Endodermal cell (in vitro differentiated cells): ENCODE measurements at regions not wholly inside any gene's neighbourhood (a gene's known extent, or its start where the extent isn't known, plus 50 kb on each side); places are given as distances from the start of the nearest gene placed in this dataset.

Experiments used
- DNase-seq: peaks from one replicate; pipeline ENCODE4 v3.0.0-alpha.2; 2017
- H3K27ac ChIP-seq: 2 replicates; pipeline ENCODE4 v1.5.1; 2013; ENCODE audit warnings: mild to moderate bottlenecking, low read depth, low read length, moderate library complexity
- H3K27me3 ChIP-seq: 2 replicates; pipeline ENCODE4 v1.6.1; 2013; ENCODE audit warnings: mild to moderate bottlenecking, low read length, moderate library complexity; ENCODE audit not compliant: insufficient read depth, control insufficient read depth, poor library complexity, severe bottlenecking
- H3K36me3 ChIP-seq: 2 replicates; pipeline ENCODE4 v1.7.0; 2013; ENCODE audit warnings: mild to moderate bottlenecking, low read length, moderate library complexity; ENCODE audit not compliant: control insufficient read depth, insufficient read depth
- H3K4me1 ChIP-seq: one replicate; pipeline ENCODE4 v1.7.0; 2013; ENCODE audit warnings: low read length; ENCODE audit not compliant: control insufficient read depth, insufficient read depth
- H3K4me3 ChIP-seq: 2 replicates; pipeline ENCODE4 v1.5.1; 2013; ENCODE audit warnings: mild to moderate bottlenecking, low read length, moderate library complexity
- H3K9ac ChIP-seq: 2 replicates; pipeline ENCODE4 v1.6.1; 2013; ENCODE audit warnings: mild to moderate bottlenecking, low read length, moderate library complexity; ENCODE audit not compliant: poor library complexity, severe bottlenecking; ENCODE audit errors: extremely low read depth
- H3K9me3 ChIP-seq: 2 replicates; pipeline ENCODE4 v1.6.1; 2013; ENCODE audit warnings: mild to moderate bottlenecking, low read length, moderate library complexity; ENCODE audit not compliant: control insufficient read depth
- H3K27ac Mint-ChIP-seq: 2 replicates; pipeline ENCODE4 v1.8.0; 2020; ENCODE audit warnings: mixed read lengths
- H3K27me3 Mint-ChIP-seq: 2 replicates; pipeline ENCODE4 v1.8.0; 2021; ENCODE audit warnings: mild to moderate bottlenecking, mixed read lengths; ENCODE audit not compliant: insufficient read depth
- H3K36me3 Mint-ChIP-seq: 2 replicates; pipeline ENCODE4 v1.8.0; 2020; ENCODE audit warnings: low read depth, mixed read lengths
- H3K4me1 Mint-ChIP-seq: 2 replicates; pipeline ENCODE4 v1.8.0; 2020; ENCODE audit warnings: mixed read lengths
- H3K4me3 Mint-ChIP-seq: 2 replicates; pipeline ENCODE4 v1.8.0; 2020; ENCODE audit warnings: mild to moderate bottlenecking, moderate library complexity, mixed read lengths
- H3K9me3 Mint-ChIP-seq: 2 replicates; pipeline ENCODE4 v1.8.0; 2020; ENCODE audit warnings: mild to moderate bottlenecking, mixed read lengths
- CTCF ChIP-seq: fragments of 200-600 bp; sonication (generic); conservative IDR thresholded peaks from 2 replicates; pipeline ENCODE4 v1.5.0; 2021; ENCODE audit warnings: antibody characterized with exemption, mild to moderate bottlenecking
- WGBS, 2 experiments: methylation state at CpG; one replicate each; pipeline versions ENCODE4 v1.1.5 to v1.1.7; 2013; ENCODE audit warnings: missing lambda C conversion rate in 2 of 2, mixed read lengths in 1 of 2; ENCODE audit not compliant: insufficient coverage in 1 of 2, insufficient read length in 1 of 2; 5-methylcytosine and 5-hydroxymethylcytosine counted together

DNA sequence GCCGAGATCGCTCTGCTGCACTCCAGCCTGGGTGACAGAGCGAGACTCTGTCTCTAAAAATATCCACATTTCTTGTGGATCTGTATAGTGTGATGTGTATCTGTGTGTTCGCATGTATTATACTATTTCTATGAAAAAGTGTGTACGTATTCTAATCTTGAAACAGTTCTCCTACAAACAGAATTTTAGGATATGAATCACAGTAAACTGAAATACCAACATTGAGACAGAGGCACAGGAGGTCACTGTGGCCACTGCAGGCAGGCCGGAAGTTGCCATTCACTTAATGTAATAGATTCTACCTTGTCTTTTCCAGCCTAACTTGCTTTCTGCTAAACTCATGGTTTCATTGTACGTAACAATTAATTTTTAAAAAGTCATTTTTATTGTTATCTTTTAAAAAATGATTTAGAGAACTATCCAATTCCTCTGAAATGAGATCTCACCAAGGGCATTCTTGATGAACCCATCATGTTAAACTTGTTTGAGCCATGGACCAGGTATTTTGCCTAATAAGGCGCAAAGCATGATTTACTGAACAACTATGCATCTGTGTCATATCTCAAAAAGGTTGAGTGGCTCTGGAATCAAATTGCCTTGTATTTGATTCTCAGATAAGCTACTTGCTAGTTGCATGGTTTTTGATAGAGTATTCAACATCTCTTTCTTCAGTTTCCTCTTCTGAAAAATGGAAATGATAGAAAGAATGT is 154.9 kb upstream of the GYPA start:
- 87 to 93% methylated on average over 3 to 7 of the region's 8 CpGs for WGBS, 2 experiments
- Histone ChIP-seq H3K27me3 (no peaks in the 10 kb centered on the region), H3K36me3 (no peaks in the 10 kb centered on the region), H3K27ac (no peak overlapping the region), H3K4me3 (no peak overlapping the region), H3K9ac (no peak overlapping the region), H3K4me1 (no peaks in the 10 kb centered on the region), H3K9me3 (no peaks in the 10 kb centered on the region)
- Mint-ChIP-seq H3K27ac (no peak overlapping the region), H3K4me1 (peaks cover 7% of the 10 kb centered on the region), H3K36me3 (no peaks in the 10 kb centered on the region), H3K9me3 (no peaks in the 10 kb centered on the region), H3K27me3 (no peaks in the 10 kb centered on the region), H3K4me3 (no peak overlapping the region)
- DNase-seq: no peak
- no peak for TF ChIP-seq CTCF

- Mint-ChIP-seq H3K4me1 (peaks cover 8% of the 10 kb centered on the region), H3K9me3 (no peaks in the 10 kb centered on the region), H3K27ac (no peak overlapping the region), H3K36me3 (no peaks in the 10 kb centered on the region), H3K4me3 (no peak overlapping the region), H3K27me3 (no peaks in the 10 kb centered on the region)
- H3K36me3 ChIP-seq: no peaks in the 10 kb centered on the region
- no peak overlapping the region for H3K4me3 ChIP-seq
- H3K4me1 ChIP-seq: no peaks in the 10 kb centered on the region
- no peaks in the 10 kb centered on the region for H3K27me3 ChIP-seq
- 94 to 100% methylated on average over 1 to 2 of the region's 2 CpGs for WGBS, 2 experiments
- no peak for DNase-seq
- no peaks in the 10 kb centered on the region for H3K9me3 ChIP-seq
- no peak overlapping the region for H3K9ac ChIP-seq
- TF ChIP-seq CTCF: no peak
- H3K27ac ChIP-seq: no peak overlapping the region
Measured at GRCh38 chr4:144296941-144297340, 156.4 kb upstream of the GYPA start.

DNA sequence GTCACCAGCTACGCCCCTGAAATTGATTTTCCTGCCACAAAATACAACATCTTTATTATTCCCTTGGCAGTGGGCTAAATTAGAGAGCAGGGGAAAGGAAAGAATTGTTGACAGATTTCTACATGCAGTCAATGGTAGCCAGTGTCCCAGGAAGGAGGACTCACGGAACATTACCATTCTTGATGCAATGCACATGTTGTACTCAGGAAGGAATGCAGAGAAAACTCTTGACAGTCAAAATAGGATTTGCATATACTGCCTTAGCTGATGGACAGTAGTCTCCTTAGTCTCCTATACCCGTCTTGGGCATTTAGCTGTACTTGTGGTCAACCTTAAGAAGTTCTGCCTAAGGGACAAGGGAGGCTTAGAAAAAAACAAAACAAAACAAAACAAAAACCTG is 158.0 kb upstream of the GYPA start:
- no peaks in the 10 kb centered on the region for H3K9me3 ChIP-seq
- H3K27ac ChIP-seq: no peak overlapping the region
- Mint-ChIP-seq H3K27ac (no peak overlapping the region), H3K4me3 (no peak overlapping the region), H3K36me3 (no peaks in the 10 kb centered on the region), H3K4me1 (peaks cover 13% of the 10 kb centered on the region), H3K27me3 (no peaks in the 10 kb centered on the region), H3K9me3 (no peaks in the 10 kb centered on the region)
- no peak overlapping the region for H3K4me3 ChIP-seq
- no peaks in the 10 kb centered on the region for H3K36me3 ChIP-seq
- no peaks in the 10 kb centered on the region for H3K4me1 ChIP-seq
- 94% methylated on average over 1 to 3 of the region's 3 CpGs for WGBS, 2 experiments
- no peak overlapping the region for H3K9ac ChIP-seq
- no peak for TF ChIP-seq CTCF
- no peak for DNase-seq
- H3K27me3 ChIP-seq: no peaks in the 10 kb centered on the region
